ENCODE measurements at regions not wholly inside any gene's neighbourhood (a gene's known extent, or its start where the extent isn't known, plus 50 kb on each side); places are given as distances from the start of the nearest gene placed in this dataset.

GRCh38 chr20:48392407-48393310 is 435.1 kb downstream of the PREX1 start:
- TF ChIP-seq POLR2A (IDR thresholded peaks at IDR 0.05; ENCODE audit: extremely low read depth, insufficient read length) (no peak), MYC (IDR thresholded peaks at IDR 0.05; ENCODE audit: low read depth, low read length) (no peak), CTCF (IDR thresholded peaks at IDR 0.05; ENCODE audit: low read depth, low read length) (no peak), MAX (IDR thresholded peaks at IDR 0.05; ENCODE audit: low read depth, low read length) (no peak)
- H3K4me3 ChIP-seq (ENCODE audit: low read depth, low read length) = no peak overlapping the region
- DNase-seq (ENCODE audit: low read depth) = no peak

GRCh38 chr20:48390981-48391380 is 436.8 kb downstream of the PREX1 start:
- TF ChIP-seq CTCF (IDR thresholded peaks at IDR 0.05; ENCODE audit: low read depth, low read length) = no peak
- no peak for TF ChIP-seq POLR2A (IDR thresholded peaks at IDR 0.05; ENCODE audit: extremely low read depth, insufficient read length)
- no peak for TF ChIP-seq MYC (IDR thresholded peaks at IDR 0.05; ENCODE audit: low read depth, low read length)
- no peak for TF ChIP-seq MAX (IDR thresholded peaks at IDR 0.05; ENCODE audit: low read depth, low read length)
- H3K4me3 ChIP-seq (ENCODE audit: low read depth, low read length) = no peak overlapping the region
- no peak for DNase-seq (ENCODE audit: low read depth)

- no peak for DNase-seq (ENCODE audit: low read depth)
- TF ChIP-seq CTCF (IDR thresholded peaks at IDR 0.05; ENCODE audit: low read depth, low read length) = no peak
- TF ChIP-seq MAX (IDR thresholded peaks at IDR 0.05; ENCODE audit: low read depth, low read length) = no peak
- no peak for TF ChIP-seq MYC (IDR thresholded peaks at IDR 0.05; ENCODE audit: low read depth, low read length)
- TF ChIP-seq POLR2A (IDR thresholded peaks at IDR 0.05; ENCODE audit: extremely low read depth, insufficient read length) = no peak
Measured at GRCh38 chr20:48387675-48388074, 440.1 kb downstream of the PREX1 start.

GRCh38 chr20:48385527-48385926 is 442.3 kb downstream of the PREX1 start:
- no peak for DNase-seq (ENCODE audit: low read depth)
- no peak overlapping the region for H3K4me3 ChIP-seq (ENCODE audit: low read depth, low read length)
- TF ChIP-seq MAX (IDR thresholded peaks at IDR 0.05; ENCODE audit: low read depth, low read length) = no peak
- TF ChIP-seq POLR2A (IDR thresholded peaks at IDR 0.05; ENCODE audit: extremely low read depth, insufficient read length) = no peak
- TF ChIP-seq CTCF (IDR thresholded peaks at IDR 0.05; ENCODE audit: low read depth, low read length) = no peak
- no peak for TF ChIP-seq MYC (IDR thresholded peaks at IDR 0.05; ENCODE audit: low read depth, low read length)

More at GRCh38 chr20:48387675-48388074, 440.1 kb downstream of the PREX1 start:
- no peak overlapping the region for H3K4me3 ChIP-seq (ENCODE audit: low read depth, low read length)

GRCh38 chr20:48385114-48385513 is 442.7 kb downstream of the PREX1 start:
- no peak for DNase-seq (ENCODE audit: low read depth)
- H3K4me3 ChIP-seq (ENCODE audit: low read depth, low read length) = no peak overlapping the region
- TF ChIP-seq CTCF (IDR thresholded peaks at IDR 0.05; ENCODE audit: low read depth, low read length) (no peak), MYC (IDR thresholded peaks at IDR 0.05; ENCODE audit: low read depth, low read length) (no peak), MAX (IDR thresholded peaks at IDR 0.05; ENCODE audit: low read depth, low read length) (no peak), POLR2A (IDR thresholded peaks at IDR 0.05; ENCODE audit: extremely low read depth, insufficient read length) (no peak)
